ENCODE measurements at regions not wholly inside any gene's neighbourhood (a gene's known extent, or its start where the extent isn't known, plus 50 kb on each side); places are given as distances from the start of the nearest gene placed in this dataset.
A peak's percentile ranks its signal among the peaks of the same experiment; 100 is the strongest.
"Not testable (repeated sequence)": the region's sequence is repeated elsewhere in the genome, so short reads cannot be mapped to it uniquely, and the experiment has no call there.

- DNase-seq: no peak
Observed at GRCh38 chr2:188645986-188646385, 328.2 kb upstream of the COL3A1 start.

- no peak for DNase-seq
Observed at GRCh38 chr2:188647430-188648070, 326.6 kb upstream of the COL3A1 start.

- no peak for DNase-seq
Observed at GRCh38 chr2:188659656-188660406, 314.3 kb upstream of the COL3A1 start.

- DNase-seq: peak in 1 of 5 experiments; percentile 21
Observed at GRCh38 chr2:188663301-188663700, 310.9 kb upstream of the COL3A1 start.

GRCh38 chr2:188664416-188664815 lies 309.8 kb upstream of the COL3A1 start:
- no peak for DNase-seq

- no peak for DNase-seq
Observed at GRCh38 chr2:188664951-188665595, 309.1 kb upstream of the COL3A1 start.

- no peak for DNase-seq
Observed at GRCh38 chr2:188665727-188666304, 308.4 kb upstream of the COL3A1 start.

- DNase-seq: no peak
Observed at GRCh38 chr2:188666503-188666902, 307.7 kb upstream of the COL3A1 start.

- DNase-seq: no peak
Observed at GRCh38 chr2:188668017-188668680, 306.0 kb upstream of the COL3A1 start.

- no peak for DNase-seq
Observed at GRCh38 chr2:188675391-188676009, 298.7 kb upstream of the COL3A1 start.

GRCh38 chr2:188676010-188676400 lies 298.2 kb upstream of the COL3A1 start:
- DNase-seq: no peak

- no peak for DNase-seq
Observed at GRCh38 chr2:188677142-188677541, 297.0 kb upstream of the COL3A1 start.

- no peak for DNase-seq
Observed at GRCh38 chr2:188678882-188679281, 295.3 kb upstream of the COL3A1 start.

GRCh38 chr2:188682838-188683237 lies 291.3 kb upstream of the COL3A1 start:
- no peak for DNase-seq

- peak in 1 of 5 experiments; percentile 7 for DNase-seq
Observed at GRCh38 chr2:188684795-188685194, 289.4 kb upstream of the COL3A1 start.

- no peak for DNase-seq
Observed at GRCh38 chr2:188693111-188693510, 281.1 kb upstream of the COL3A1 start.

GRCh38 chr2:188693771-188694170 lies 280.4 kb upstream of the COL3A1 start:
- no peak for DNase-seq

GRCh38 chr2:188695953-188696352 lies 278.2 kb upstream of the COL3A1 start:
- peak in 1 of 5 experiments; percentile 9 for DNase-seq

GRCh38 chr2:188698151-188698550 lies 276.0 kb upstream of the COL3A1 start:
- DNase-seq: not testable (repeated sequence)

GRCh38 chr2:188701836-188702235 lies 272.3 kb upstream of the COL3A1 start:
- peak in 1 of 5 experiments; percentile 29 for DNase-seq

- no peak for DNase-seq
Observed at GRCh38 chr2:188705191-188705590, 269.0 kb upstream of the COL3A1 start.

- DNase-seq: no peak
Observed at GRCh38 chr2:188713961-188714360, 260.2 kb upstream of the COL3A1 start.

All from T-helper 2 cell (primary cell).